AG04450 (cell line): ENCODE measurements at regions not wholly inside any gene's neighbourhood (a gene's known extent, or its start where the extent isn't known, plus 50 kb on each side); places are given as distances from the start of the nearest gene placed in this dataset.

ENCODE experiments used
- CTCF ChIA-PET: fragments of 300-600, 350-600 bp; formaldehyde crosslinking; extraction: SDS; loops from one replicate; lab custom pipeline; 2022; ENCODE audit warnings: antibody characterized with exemption, inconsistent platforms; lab: Charles Lee
- POLR2A ChIA-PET: fragments of 350-600 bp; formaldehyde crosslinking; extraction: SDS; loops from one replicate; lab custom pipeline; 2021; ENCODE audit warnings: antibody characterized with exemption, inconsistent platforms; lab: Yijun Ruan, JAX
- DNase-seq: peaks from one replicate; pipeline ENCODE4 v3.0.0-alpha.2; 2011; ENCODE audit warnings: low read depth, low spot score
- H3K27ac ChIP-seq: one replicate; pipeline ENCODE4 v1.5.1; 2012; ENCODE audit warnings: low read depth, low read length, control low read depth
- H3K27me3 ChIP-seq: one replicate; pipeline ENCODE4 v1.6.0; 2012; ENCODE audit warnings: low read length; ENCODE audit not compliant: control insufficient read depth, insufficient read depth
- H3K4me3 ChIP-seq: 2 replicates; pipeline ENCODE4 v1.5.1; 2011; ENCODE audit warnings: mild to moderate bottlenecking, low read depth, low read length, control low read depth
- H3K9me3 ChIP-seq: 2 replicates; pipeline ENCODE4 v1.5.1; 2012; ENCODE audit warnings: low read length; ENCODE audit not compliant: control insufficient read depth, insufficient read depth
- CTCF ChIP-seq: IDR thresholded peaks from 2 replicates; pipeline ENCODE4 v1.5.1; 2011; ENCODE audit warnings: low read depth, low read length, control low read depth, inconsistent platforms

DNA sequence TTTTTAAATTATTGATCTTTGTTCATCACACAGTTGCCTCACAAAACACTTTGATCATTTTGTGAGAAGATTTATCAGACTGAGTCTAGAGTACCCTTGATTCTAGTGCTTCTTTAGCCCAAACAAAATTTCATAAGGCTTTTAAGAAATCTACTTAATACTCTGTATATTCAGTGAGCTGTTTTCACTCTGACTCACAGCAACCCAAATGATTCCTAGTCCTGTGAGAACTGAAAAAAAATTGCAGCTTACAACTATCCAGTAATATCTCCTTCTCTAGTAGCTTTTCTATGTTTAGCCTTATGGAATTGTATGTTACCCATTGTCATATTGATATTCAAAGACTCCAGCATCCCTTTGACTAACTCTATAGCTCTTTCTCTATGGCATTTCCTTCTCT lies 915.6 kb downstream of the AMY1C start:
- H3K4me3 ChIP-seq, result no peak overlapping the region
- no peaks in the 10 kb centered on the region for H3K27me3 ChIP-seq
- no peak for TF ChIP-seq CTCF
- H3K9me3 ChIP-seq, result no peaks in the 10 kb centered on the region; the same call in 1 of the 2 replicates
- ChIA-PET CTCF (no interaction called here), POLR2A (no interaction called here)
- DNase-seq, result no peak
- H3K27ac ChIP-seq, result no peak overlapping the region

DNA sequence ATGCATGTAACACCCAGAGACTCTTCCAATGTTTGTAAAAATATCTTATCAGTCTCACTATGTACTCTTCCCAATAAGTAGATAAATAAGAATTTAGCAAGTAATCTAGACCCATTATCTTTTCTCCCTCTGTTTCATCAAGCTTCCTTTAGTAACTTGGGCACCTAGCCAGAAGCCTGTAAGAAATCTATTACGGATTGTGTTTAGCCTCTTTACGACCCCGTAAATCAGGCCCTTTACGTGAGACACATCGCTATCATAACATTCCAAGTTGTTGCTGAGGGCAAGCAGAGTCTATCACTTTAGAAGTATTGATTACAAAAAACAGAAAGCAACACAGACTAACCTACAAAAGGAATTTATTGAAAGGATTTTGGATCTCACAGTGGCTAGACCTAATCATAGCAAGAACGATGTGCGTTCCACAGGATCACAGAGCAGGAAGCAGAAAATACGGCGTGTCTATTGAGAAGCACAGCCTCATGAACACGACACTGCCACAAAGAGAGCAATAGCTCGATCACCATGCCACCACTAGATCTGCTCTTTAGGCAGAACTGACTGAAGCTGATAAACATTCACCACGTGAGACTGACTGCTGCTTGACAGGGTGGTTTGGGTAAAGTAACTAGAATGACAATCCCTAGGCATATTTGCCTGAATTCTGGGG lies 922.1 kb downstream of the AMY1C start:
- Histone ChIP-seq H3K4me3 (no peak overlapping the region), H3K9me3 (peaks cover 7% of the 10 kb centered on the region), H3K27ac (no peak overlapping the region), H3K27me3 (no peaks in the 10 kb centered on the region)
- no peak for DNase-seq
- ChIA-PET CTCF (no interaction called here), POLR2A (no interaction called here)
- TF ChIP-seq CTCF, result no peak

GRCh38 chr1:104699433-104699832 lies 949.7 kb downstream of the AMY1C start:
- Histone ChIP-seq H3K27ac (no peak overlapping the region), H3K9me3 (no peaks in the 10 kb centered on the region), H3K27me3 (no peaks in the 10 kb centered on the region), H3K4me3 (no peak overlapping the region)
- ChIA-PET POLR2A (no interaction called here), CTCF (no interaction called here)
- no peak for DNase-seq
- no peak for TF ChIP-seq CTCF

DNA sequence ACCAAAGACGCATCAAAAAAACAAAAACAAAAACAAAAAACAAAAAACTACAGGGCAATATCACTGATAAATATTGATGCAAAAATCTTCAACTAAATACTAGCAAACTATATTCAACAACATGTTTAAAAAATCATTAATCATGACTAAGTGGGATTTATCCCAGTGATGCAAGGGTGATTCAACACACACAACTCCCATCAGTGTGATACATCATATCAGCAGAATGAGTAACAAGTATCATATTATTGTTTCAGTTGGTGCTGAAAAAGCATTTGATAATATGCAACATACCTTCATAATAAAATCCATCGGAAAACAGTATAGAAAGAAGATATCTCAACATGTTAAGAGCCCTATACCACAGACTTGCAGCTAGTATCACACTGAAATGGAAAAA lies 953.0 kb downstream of the AMY1C start:
- Histone ChIP-seq H3K27me3 (no peaks in the 10 kb centered on the region), H3K27ac (no peak overlapping the region), H3K4me3 (no peak overlapping the region), H3K9me3 (no peaks in the 10 kb centered on the region; the same call in 1 of the 2 replicates)
- no peak for DNase-seq
- CTCF ChIA-PET, result no interaction called here
- POLR2A ChIA-PET, result no interaction called here
- TF ChIP-seq CTCF, result no peak

DNA sequence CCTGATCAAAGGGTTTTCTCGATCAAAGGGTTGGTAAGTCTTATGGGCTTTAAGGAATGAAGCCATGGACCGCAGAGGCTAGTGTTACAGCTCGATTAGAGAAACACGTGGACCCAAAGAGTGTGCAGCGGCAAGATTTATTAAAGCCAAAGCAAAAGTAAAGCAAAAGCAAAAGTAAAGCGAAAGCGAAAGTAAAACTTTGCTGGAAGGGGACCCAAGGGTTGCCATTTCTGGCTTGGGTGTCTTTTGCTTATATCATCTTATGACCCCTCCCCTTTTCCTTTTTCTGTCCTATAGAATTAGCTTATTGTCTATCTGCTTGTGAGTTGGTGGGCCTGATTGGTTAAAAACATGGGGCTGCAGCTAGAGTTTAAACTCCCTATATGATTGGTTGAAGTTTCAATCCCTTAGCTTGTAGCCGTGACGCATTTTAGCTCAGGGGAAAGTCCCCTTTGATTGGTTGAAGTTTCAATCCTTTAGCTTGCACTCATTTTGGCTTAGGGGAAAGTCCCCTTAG lies 957.0 kb downstream of the AMY1C start:
- DNase-seq, result no peak
- CTCF ChIA-PET, result no interaction called here
- no peaks in the 10 kb centered on the region for H3K27me3 ChIP-seq
- no peak overlapping the region for H3K4me3 ChIP-seq
- POLR2A ChIA-PET, result no interaction called here
- H3K9me3 ChIP-seq, result peaks cover 4% of the 10 kb centered on the region; the same call in 1 of the 2 replicates
- no peak for TF ChIP-seq CTCF
- no peak overlapping the region for H3K27ac ChIP-seq
